Ammon's horn (tissue), 1 donor: ENCODE measurements at regions not wholly inside any gene's neighbourhood (a gene's known extent, or its start where the extent isn't known, plus 50 kb on each side); places are given as distances from the start of the nearest gene placed in this dataset.

Experiments
- DNase-seq: peaks from one replicate; pipeline ENCODE4 v3.0.0-alpha.2; 2016; ENCODE audit warnings: low spot score

- no peak for DNase-seq
These were observed 105.7 kb upstream of the ANO1 start for GRCh38 chr11:69972351-69972802.

- DNase-seq = no peak
These were observed 103.6 kb upstream of the ANO1 start for GRCh38 chr11:69974528-69974927.

GRCh38 chr11:69975822-69976221 lies 102.3 kb upstream of the ANO1 start:
- DNase-seq = no peak

- no peak for DNase-seq
These were observed 101.3 kb upstream of the ANO1 start for GRCh38 chr11:69976794-69977193.

GRCh38 chr11:69977951-69978350 lies 100.2 kb upstream of the ANO1 start:
- DNase-seq = no peak

- DNase-seq = no peak
These were observed 99.1 kb upstream of the ANO1 start for GRCh38 chr11:69978841-69979614.

GRCh38 chr11:69979632-69980031 lies 98.5 kb upstream of the ANO1 start:
- no peak for DNase-seq

GRCh38 chr11:69981119-69981784 lies 96.9 kb upstream of the ANO1 start:
- no peak for DNase-seq

GRCh38 chr11:69982690-69983570 lies 95.2 kb upstream of the ANO1 start:
- DNase-seq = peak; percentile 4

- DNase-seq = no peak
These were observed 94.6 kb upstream of the ANO1 start for GRCh38 chr11:69983571-69983877.

GRCh38 chr11:69983897-69984438 lies 94.1 kb upstream of the ANO1 start:
- no peak for DNase-seq

GRCh38 chr11:69984457-69985261 lies 93.5 kb upstream of the ANO1 start:
- DNase-seq = no peak

- no peak for DNase-seq
These were observed 92.8 kb upstream of the ANO1 start for GRCh38 chr11:69985331-69985640.

GRCh38 chr11:69985641-69986439 lies 92.3 kb upstream of the ANO1 start:
- DNase-seq = no peak

- DNase-seq = no peak
These were observed 91.7 kb upstream of the ANO1 start for GRCh38 chr11:69986440-69986787.

- no peak for DNase-seq
These were observed 91.3 kb upstream of the ANO1 start for GRCh38 chr11:69986830-69987229.

GRCh38 chr11:69992026-69992425 lies 86.1 kb upstream of the ANO1 start:
- DNase-seq = no peak

GRCh38 chr11:69992943-69993694 lies 85.0 kb upstream of the ANO1 start:
- no peak for DNase-seq

- no peak for DNase-seq
These were observed 83.3 kb upstream of the ANO1 start for GRCh38 chr11:69994810-69995209.

GRCh38 chr11:69995697-69996096 lies 82.4 kb upstream of the ANO1 start:
- DNase-seq = no peak
